ENCODE measurements at regions not wholly inside any gene's neighbourhood (a gene's known extent, or its start where the extent isn't known, plus 50 kb on each side); places are given as distances from the start of the nearest gene placed in this dataset.

GRCh38 chr18:68588169-68588568 lies 126.7 kb downstream of the TMX3 start:
- H3K4me3 ChIP-seq (ENCODE audit: low read depth, low read length), result no peak overlapping the region
- TF ChIP-seq POLR2A (IDR thresholded peaks at IDR 0.05; ENCODE audit: extremely low read depth, insufficient read length) (no peak), MAX (IDR thresholded peaks at IDR 0.05; ENCODE audit: low read depth, low read length) (no peak), MYC (IDR thresholded peaks at IDR 0.05; ENCODE audit: low read depth, low read length) (no peak), CTCF (IDR thresholded peaks at IDR 0.05; ENCODE audit: low read depth, low read length) (no peak)
- no peak for DNase-seq (ENCODE audit: low read depth)

GRCh38 chr18:68583685-68584084 lies 131.2 kb downstream of the TMX3 start:
- DNase-seq (ENCODE audit: low read depth), result no peak
- TF ChIP-seq POLR2A (IDR thresholded peaks at IDR 0.05; ENCODE audit: extremely low read depth, insufficient read length) (no peak), MYC (IDR thresholded peaks at IDR 0.05; ENCODE audit: low read depth, low read length) (no peak), CTCF (IDR thresholded peaks at IDR 0.05; ENCODE audit: low read depth, low read length) (no peak), MAX (IDR thresholded peaks at IDR 0.05; ENCODE audit: low read depth, low read length) (no peak)
- no peak overlapping the region for H3K4me3 ChIP-seq (ENCODE audit: low read depth, low read length)

GRCh38 chr18:68574311-68574710 lies 140.6 kb downstream of the TMX3 start:
- no peak for DNase-seq (ENCODE audit: low read depth)
- no peak for TF ChIP-seq CTCF (IDR thresholded peaks at IDR 0.05; ENCODE audit: low read depth, low read length)
- no peak for TF ChIP-seq MAX (IDR thresholded peaks at IDR 0.05; ENCODE audit: low read depth, low read length)
- no peak for TF ChIP-seq POLR2A (IDR thresholded peaks at IDR 0.05; ENCODE audit: extremely low read depth, insufficient read length)
- no peak for TF ChIP-seq MYC (IDR thresholded peaks at IDR 0.05; ENCODE audit: low read depth, low read length)
- H3K4me3 ChIP-seq (ENCODE audit: low read depth, low read length), result no peak overlapping the region

- TF ChIP-seq POLR2A (IDR thresholded peaks at IDR 0.05; ENCODE audit: extremely low read depth, insufficient read length) (no peak), CTCF (IDR thresholded peaks at IDR 0.05; ENCODE audit: low read depth, low read length) (no peak), MAX (IDR thresholded peaks at IDR 0.05; ENCODE audit: low read depth, low read length) (no peak), MYC (IDR thresholded peaks at IDR 0.05; ENCODE audit: low read depth, low read length) (no peak)
- no peak for DNase-seq (ENCODE audit: low read depth)
Observed at GRCh38 chr18:68569936-68570335, 145.0 kb downstream of the TMX3 start.

GRCh38 chr18:68568364-68569155 lies 146.3 kb downstream of the TMX3 start:
- TF ChIP-seq MYC (IDR thresholded peaks at IDR 0.05; ENCODE audit: low read depth, low read length), result no peak
- no peak overlapping the region for H3K4me3 ChIP-seq (ENCODE audit: low read depth, low read length)
- no peak for DNase-seq (ENCODE audit: low read depth)

More at GRCh38 chr18:68569936-68570335, 145.0 kb downstream of the TMX3 start:
- no peak overlapping the region for H3K4me3 ChIP-seq (ENCODE audit: low read depth, low read length)

- TF ChIP-seq MAX (IDR thresholded peaks at IDR 0.05; ENCODE audit: low read depth, low read length) (no peak), MYC (IDR thresholded peaks at IDR 0.05; ENCODE audit: low read depth, low read length) (no peak), POLR2A (IDR thresholded peaks at IDR 0.05; ENCODE audit: extremely low read depth, insufficient read length) (no peak), CTCF (IDR thresholded peaks at IDR 0.05; ENCODE audit: low read depth, low read length) (no peak)
- H3K4me3 ChIP-seq (ENCODE audit: low read depth, low read length), result no peak overlapping the region
- DNase-seq (ENCODE audit: low read depth), result no peak
Observed at GRCh38 chr18:68566991-68567390, 147.9 kb downstream of the TMX3 start.
